HG02759 (cell line): ENCODE measurements at regions not wholly inside any gene's neighbourhood (a gene's known extent, or its start where the extent isn't known, plus 50 kb on each side); places are given as distances from the start of the nearest gene placed in this dataset.

Experiments used
- ATAC-seq: cut with Tn5 transposase; IDR thresholded peaks from one replicate; pipeline ENCODE4 v1.9.1; 2021; ENCODE audit warnings: mild to moderate bottlenecking, moderate library complexity; ENCODE audit not compliant: unreplicated experiment

DNA sequence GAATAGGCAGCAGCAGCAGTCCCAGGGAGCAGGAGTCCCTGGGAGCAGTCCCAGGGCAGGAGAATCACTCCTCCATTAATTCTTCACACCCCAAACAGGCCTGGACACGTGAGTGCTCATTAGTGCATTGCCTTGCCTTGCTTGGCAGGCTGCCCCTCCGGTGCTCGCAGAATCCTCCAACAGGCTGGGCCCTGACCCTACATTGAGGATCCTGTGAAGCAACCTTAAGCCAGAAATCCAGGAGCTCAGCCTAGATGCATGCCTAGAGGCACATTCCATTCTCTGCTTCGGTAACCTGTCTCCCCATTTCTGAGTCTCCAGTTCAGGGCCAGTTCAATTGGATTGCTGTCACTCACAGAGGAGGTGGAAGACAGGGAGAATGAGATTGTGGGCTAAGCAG, 97.4 kb upstream of the LRATD1 start:
- ATAC-seq = no peak

DNA sequence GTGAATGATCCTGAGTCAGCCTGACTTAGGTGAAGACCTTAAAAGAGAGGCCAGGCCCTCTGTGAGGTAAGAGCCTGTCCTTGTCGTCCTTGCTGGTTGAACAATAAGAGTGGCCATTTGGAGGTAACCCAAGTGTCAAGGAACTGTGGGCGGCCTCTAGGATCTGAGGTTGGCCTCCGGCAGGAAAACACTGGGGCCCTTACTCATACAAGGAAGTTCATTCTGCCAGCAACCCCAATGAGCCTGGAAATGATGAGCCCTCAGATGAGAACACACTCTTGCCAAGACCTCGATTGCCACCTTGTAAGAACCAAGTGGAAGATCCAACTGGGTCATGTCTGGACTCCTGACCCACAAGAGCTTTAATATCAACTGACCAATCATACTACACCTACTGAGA, 95.5 kb upstream of the LRATD1 start:
- ATAC-seq = no peak

DNA sequence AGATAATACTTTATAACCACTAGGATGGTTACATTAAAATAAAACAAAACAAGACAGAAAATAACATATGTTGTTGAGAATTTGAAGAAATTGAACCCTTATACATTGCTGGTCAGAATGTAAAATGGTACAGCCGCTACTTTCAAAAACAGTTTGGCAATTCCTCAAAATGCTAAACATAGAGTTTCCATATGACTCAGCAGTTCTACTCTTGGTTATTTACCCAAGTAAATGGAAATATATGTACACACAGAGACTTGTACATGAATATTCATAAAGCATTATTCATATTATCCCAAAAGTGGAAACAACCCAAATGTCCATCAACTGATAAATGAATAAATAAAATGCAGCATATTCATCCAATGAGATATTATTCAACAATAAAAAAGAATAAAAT, 92.5 kb upstream of the LRATD1 start:
- no peak for ATAC-seq

DNA sequence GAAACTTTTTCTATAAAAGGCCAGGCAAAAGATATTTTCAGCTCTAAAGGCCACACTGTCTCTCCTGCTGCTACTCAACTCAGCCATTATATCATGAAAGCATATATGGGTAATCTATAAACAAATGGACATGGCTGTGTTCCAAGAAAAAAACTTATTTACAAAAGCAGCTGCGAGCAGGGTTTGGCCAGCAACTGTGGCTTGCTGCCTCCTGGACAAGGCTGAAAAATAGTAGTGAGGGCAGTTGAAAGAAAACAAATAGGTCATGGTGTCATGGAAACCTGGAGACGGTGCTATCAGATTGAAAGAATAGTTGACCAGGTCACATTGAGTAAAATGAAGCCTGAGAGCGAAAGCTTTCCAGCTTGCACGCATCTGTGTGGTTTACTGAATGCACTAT, 89.2 kb upstream of the LRATD1 start:
- ATAC-seq = no peak

DNA sequence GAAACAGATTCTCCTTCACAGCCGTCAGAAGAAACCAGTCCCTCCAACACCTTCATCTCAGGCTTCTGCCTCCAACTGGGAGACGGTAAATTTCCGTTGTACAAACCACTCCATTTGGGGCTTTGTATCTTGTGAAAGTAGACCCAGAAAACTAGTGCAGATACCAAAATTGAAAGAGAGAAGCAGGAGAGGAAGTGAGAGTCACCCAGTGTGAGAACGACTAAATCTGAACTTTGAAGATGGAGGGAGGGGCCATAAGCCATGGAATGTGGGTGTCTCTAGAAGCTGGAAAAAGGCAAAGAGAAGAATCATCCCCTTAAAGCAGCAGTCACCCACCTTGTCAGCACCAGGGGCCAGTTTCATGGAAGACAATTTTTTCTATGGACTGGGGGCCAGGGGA, 88.3 kb upstream of the LRATD1 start:
- no peak for ATAC-seq

DNA sequence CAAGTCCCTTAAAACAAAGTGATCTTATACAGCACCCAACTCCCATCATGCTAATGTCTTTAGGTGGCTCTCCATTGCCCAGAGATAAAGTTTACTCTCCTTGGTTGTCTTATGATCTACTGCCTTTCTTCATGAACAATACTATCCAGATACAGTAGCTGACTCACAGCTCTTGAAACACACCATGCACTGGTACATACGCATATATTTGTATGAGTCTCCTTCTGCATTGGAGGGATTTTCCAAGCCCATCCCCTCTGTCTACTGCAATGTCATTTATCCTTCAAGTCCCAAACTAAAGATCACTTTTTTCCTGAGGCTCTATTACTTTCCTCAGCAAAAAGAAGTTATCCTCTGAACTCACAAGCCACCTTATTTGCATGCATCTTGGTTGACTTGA, 84.7 kb upstream of the LRATD1 start:
- ATAC-seq = no peak

DNA sequence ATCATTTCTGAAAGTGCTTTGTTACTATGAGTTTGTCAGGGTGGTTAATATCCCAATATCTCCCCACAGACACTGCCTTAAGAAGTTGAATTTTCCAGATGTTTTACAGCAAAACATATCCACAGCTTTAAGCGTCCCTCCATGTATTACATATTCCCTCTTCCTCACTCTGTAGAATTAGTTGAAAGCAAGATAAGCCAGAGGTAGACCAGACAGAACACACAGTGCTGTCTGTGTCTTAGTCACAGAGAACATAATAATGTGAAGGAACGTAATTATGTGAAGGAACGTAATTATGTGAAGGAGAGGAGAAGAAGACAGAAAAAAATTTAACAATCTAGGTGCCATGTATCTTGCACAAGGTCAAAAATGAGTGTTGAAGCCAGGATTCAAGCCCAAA, 81.9 kb upstream of the LRATD1 start:
- no peak for ATAC-seq

DNA sequence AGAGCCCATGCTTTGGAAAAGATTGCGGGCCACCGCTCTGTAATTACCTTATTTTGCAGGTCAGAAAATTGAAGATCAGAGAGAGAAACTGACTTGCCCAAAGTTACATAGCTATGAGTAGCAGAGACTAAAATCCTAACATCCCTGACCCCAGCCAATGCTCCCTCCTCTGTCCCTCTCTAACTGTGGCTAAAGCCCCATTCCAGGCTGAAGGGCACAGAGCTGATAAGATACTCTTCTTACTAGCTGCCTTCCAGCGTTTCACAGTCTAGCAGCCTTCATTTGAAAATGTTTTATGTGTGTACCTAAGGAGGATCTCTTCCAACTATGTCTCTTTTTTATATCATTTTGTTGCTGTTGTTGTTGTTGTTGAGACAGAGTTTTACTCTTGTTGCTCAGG, 81.4 kb upstream of the LRATD1 start:
- no peak for ATAC-seq

DNA sequence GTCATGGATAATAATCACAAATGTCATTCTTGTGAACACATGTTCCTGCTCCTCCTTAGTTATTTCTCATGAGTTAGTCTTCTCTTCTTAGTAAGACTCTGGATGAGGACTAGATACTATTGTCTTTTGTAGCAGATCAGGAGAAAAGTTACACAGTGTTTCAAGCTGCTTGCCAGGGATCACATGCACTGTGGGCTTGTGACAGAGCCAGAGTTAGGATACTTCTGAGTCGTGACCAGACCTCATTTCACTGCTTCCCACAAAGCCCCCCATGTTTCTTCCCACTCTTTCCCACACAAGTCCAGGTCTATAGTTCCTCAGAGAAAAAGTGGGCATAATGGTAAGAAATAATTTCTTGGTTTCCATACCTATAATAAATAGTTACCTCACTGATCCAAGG, 80.2 kb upstream of the LRATD1 start:
- ATAC-seq = no peak

DNA sequence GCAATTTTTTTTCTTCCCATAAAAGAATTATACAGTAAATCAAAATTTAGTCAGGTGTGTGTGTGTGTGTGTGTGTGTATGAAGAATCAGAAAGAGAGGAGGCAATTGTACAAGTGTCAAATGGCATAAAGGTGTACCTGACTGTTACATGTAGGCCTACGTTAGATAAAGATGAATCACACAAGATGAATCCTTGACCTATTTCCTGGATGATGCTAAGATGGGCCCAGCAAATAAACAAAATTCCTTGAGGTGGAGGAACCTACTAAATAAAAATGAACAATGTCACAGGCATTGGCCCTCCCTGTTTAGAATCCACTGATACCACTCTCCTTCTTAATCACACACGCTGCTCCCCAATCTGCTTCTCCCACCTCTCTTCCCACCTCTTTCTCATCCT, 79.7 kb upstream of the LRATD1 start:
- no peak for ATAC-seq

DNA sequence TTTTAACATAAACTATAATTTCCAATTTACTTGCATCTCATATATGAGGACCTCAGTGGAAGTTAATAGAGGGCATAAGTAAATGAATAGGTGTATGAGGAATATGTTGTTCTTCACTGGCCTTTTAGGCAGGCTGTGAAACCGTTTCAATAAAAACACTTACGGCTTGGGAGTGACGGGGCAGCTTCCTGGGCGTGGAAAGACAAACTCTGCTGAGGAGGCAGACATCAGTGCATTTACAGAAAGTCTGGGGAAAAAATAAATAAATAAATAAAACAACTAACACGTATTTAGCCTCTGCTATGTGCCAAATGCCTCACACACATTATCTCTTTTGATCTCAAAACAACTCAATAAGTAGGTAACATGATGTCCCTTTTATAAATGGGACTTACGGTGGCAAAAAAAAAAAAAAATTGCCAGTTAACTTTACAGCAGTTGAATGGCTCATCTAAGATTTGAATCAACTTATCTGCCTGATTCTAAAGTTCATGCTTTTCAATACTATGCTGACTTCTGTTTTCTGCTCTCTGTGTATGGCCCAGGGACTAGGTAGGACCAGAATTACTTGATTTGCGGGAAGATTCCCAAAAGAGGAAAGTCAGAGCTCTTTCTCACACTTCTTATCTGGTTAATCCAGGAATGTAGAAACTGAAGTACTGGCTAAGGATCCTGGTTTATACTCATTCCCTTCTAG, 77.5 kb upstream of the LRATD1 start:
- no peak for ATAC-seq

DNA sequence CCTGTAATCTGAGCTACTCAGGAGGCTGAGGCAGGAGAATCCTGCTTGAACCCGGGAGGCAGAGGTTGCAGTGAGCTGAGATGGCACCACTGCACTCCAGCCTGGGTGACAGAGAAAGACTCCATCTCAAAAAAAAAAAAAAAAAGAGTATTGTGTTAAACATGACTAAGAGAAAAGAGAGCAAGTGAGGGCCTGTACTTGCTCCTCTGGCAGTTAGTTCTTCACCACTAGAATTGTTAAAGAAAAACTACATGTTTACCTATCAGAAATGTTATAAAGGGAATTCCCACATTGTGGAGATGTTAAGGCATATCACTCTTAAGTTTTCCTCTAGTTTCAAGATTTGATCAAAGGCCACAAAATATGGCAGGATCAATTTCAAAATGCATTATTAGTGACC, 75.4 kb upstream of the LRATD1 start:
- ATAC-seq = no peak

DNA sequence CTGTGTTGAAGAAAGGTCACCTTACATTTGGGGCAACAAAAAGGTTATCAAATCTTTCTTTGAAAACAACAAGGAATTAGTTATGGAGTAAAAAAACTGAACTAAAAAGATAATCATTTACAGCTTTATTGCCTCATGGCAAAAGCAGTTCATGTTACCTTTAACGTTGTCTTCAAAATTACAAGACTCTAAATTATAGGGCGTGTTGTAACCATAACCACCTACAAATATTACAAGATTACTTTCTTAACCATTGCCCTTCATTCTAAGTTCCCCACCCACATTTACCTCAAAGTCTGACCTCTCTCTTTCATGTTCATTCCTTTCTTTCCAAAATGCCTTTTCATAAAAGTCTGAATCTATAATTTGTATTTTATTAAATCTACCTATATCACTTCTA, 74.6 kb upstream of the LRATD1 start:
- no peak for ATAC-seq

DNA sequence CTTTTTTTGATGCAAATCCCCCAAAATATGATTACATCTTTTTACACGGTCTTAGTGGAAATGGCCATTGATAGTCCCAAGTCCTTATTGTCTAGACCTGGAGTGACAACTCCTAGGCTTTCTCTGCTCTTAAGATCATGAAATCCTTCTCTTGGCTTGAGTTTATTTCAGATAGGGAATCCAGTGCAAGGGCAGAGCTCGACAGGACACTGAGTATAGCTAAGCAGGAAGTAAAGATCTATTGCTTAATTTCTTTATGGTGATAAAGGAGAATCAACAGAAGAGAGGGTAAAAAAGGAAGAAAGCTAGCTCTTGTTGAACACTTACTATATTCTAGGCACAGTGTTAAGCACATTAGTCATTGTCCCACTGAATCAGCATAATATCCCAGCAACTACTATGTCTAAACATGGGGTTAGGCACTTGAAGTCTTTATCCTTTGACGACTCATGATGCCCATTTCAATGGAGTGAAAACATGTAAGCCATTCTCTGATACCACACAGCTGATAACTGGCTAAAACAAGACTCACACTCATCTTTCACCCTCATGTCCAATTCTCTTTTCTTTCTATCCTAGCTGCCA, 74.1 kb upstream of the LRATD1 start:
- no peak for ATAC-seq

DNA sequence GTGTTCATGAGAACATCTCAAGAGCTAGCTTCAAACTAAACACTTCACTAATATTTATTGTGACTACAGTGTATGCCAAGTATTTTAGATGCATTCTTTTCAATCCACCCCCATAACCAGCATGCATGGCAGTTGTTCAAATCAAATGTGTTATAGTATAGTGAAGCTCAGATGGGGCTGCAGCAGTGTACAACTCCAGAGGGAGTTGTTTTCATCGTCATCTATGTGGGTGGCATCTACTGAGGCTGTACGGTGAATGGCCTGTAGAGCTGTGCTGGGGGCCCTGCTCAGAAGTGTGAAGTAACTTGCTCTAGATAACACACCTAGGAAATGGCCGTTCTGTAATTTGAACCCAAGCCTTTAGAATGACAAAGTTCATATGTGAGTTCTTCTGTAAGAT, 71.8 kb upstream of the LRATD1 start:
- ATAC-seq = no peak

DNA sequence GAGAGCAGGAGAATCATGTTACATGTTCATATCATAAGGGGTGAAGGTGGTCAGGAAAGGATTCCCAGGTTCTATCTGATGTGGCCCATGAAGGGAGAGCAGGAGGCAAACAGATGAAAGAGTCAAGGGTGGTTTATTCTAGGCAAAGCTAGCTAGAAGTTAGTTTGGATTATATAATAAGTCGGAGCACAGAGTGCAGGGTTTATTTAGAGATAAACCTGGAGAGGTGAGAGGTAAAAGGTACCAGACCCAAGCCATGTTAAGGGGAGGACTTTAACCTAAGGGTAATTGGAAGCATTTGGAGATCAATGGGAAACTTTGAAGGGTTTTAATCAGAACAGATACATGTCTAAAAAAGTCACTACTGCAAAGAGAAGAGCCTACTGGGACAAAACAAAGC, 69.2 kb upstream of the LRATD1 start:
- no peak for ATAC-seq

DNA sequence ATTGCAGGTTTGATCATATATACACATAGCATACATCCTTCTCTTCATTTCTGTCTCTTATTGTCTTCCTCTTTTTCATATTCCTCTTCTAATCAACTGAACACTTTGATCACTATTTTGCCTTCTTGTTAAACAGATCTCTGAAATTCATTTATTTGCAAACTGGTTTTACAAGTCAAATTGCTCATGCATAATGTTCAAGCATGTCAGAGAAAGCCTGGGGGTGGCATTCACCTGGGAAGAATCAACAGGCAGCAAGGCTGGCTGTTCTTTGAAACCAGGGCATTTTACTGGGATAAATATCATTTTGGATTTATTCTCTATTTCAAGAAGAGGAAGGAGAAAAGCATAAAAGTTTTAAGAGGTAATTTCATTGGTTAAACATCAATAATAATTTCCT, 66.9 kb upstream of the LRATD1 start:
- no peak for ATAC-seq

DNA sequence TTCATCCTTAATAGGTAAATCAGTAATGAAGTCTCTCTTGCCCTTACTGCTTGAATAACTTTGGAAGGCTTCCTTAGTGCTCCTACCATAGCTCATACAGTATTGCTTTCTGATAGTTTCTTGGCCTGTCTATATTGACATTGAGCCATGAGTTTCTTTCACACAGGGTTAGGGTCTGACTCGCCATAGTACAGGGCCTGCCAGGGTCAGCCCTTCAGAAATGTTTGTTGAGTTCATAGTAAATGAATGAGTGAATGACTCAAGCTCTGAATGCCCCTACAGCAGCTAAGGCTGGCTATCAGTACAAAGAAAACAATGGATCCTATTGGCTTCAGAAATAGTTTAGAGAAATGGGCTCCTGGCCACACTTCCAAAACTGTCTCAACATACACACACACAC, 65.0 kb upstream of the LRATD1 start:
- ATAC-seq = no peak

DNA sequence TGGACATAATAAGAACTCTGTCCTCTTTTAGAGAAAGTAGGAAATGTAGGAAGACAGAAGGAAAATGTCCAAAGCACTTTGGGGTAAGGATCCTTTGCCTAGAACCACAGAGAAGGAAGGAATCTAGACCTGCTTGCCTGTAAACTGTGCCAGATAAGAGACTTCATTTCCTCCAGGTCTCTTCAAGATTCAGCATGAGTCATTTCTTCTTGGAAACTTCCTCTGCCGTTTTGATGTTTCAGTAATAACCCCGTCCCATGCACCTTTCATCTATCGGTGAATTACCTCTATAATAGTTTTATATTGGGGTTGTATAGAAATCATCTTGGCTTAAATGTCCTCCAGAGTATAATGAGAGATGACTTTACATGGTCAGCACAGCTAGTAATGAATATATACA, 63.2 kb upstream of the LRATD1 start:
- no peak for ATAC-seq

DNA sequence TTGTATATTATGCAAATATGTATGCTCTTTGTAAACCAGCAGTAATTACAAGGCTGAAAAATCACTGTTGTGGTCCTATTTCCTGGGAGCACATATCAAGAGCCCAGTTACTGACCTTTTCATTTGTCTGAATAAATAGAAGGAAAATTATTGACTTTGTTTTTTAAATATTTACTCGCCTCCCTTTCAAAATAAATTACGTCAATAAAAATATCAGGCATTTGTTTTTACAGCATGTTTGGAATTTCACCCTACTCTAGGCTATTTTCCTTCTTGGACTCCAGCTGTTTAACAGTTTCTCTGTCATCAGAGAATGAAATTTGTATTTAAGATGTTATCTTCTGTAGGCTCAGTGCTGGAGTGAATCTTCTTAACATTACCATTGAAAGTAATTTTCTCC, 59.9 kb upstream of the LRATD1 start:
- ATAC-seq = no peak

DNA sequence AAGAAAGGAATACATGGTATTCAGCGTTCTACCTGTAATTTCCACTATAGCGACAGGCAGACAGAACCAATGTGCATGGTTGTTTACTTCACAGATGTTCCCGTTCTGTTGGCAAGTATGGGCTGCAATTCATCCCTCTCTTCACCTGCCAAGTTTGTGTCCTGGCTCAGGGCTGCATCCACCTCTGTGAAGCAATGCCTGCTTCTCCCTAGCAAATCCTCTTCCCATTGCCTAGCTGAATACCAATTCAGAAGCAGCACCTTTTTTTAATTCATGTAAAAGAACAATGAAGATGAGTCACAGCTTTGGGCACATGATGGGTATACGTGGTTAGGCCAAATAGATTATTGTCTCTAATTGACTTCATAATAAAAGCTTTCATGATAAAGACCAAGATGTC, 54.7 kb upstream of the LRATD1 start:
- no peak for ATAC-seq
